ENCODE measurements at regions not wholly inside any gene's neighbourhood (a gene's known extent, or its start where the extent isn't known, plus 50 kb on each side); places are given as distances from the start of the nearest gene placed in this dataset.

DNA sequence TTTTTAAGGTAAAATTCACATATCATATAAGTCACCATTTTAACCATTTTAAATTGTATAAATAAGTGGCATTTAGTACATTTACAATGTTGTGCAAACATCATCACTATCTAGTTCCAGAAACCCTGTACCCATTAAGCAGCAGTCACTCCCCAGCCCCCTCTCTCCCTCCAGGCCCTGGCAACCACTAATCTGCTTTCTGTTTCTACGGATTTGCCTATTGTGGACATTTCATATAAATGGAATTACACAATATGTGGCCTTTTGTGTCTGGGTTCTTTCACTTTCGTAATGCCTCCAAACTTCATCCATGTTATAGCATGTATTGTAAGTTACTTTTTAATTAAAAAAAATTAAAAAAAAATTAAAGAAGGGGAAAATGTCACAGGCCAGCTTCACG is 58.0 kb upstream of the RAB3GAP2 start:
- no peak overlapping the region for H3K4me3 ChIP-seq (ENCODE audit: control insufficient read depth in 2 of 3, extremely low read depth in 1 of 3, insufficient read depth in 2 of 3, low read depth in 1 of 3, low read length in 3 of 3)
- H3K9me1 ChIP-seq (ENCODE audit: control insufficient read depth, extremely low read depth, insufficient read depth, low read length): no peaks in the 10 kb centered on the region
- no peak overlapping the region for H3K4me2 ChIP-seq (ENCODE audit: control insufficient read depth, extremely low read depth, insufficient read depth, low read depth, low read length)
- no peak overlapping the region for H3K27ac ChIP-seq (ENCODE audit: control insufficient read depth, insufficient read depth, low read length)
- no peak for FAIRE-seq
- no peaks in the 10 kb centered on the region for H3K27me3 ChIP-seq (ENCODE audit: control insufficient read depth, extremely low read depth, insufficient read depth, low read length)
- no peaks in the 10 kb centered on the region for H4K20me1 ChIP-seq (ENCODE audit: control insufficient read depth, extremely low read depth, insufficient read depth, low read length)
- H3K36me3 ChIP-seq (ENCODE audit: control insufficient read depth in 2 of 2, extremely low read depth in 1 of 2, insufficient read depth in 2 of 2, low read length in 2 of 2): no peaks in the 10 kb centered on the region
- TF ChIP-seq EZH2 (IDR thresholded peaks at IDR 0.05; ENCODE audit: low read length): no peak
- TF ChIP-seq, protein P1, sequence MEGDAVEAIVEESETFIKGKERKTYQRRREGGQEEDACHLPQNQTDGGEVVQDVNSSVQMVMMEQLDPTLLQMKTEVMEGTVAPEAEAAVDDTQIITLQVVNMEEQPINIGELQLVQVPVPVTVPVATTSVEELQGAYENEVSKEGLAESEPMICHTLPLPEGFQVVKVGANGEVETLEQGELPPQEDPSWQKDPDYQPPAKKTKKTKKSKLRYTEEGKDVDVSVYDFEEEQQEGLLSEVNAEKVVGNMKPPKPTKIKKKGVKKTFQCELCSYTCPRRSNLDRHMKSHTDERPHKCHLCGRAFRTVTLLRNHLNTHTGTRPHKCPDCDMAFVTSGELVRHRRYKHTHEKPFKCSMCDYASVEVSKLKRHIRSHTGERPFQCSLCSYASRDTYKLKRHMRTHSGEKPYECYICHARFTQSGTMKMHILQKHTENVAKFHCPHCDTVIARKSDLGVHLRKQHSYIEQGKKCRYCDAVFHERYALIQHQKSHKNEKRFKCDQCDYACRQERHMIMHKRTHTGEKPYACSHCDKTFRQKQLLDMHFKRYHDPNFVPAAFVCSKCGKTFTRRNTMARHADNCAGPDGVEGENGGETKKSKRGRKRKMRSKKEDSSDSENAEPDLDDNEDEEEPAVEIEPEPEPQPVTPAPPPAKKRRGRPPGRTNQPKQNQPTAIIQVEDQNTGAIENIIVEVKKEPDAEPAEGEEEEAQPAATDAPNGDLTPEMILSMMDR (optimal IDR thresholded peaks at IDR 0.05 in 1 of 3, IDR thresholded peaks at IDR 0.05 in 1 of 3, conservative IDR thresholded peaks at IDR 0.05 in 1 of 3; ENCODE audit: extremely low read depth in 1 of 3, insufficient read depth in 2 of 3, low read length in 3 of 3): no peak
- H3K79me2 ChIP-seq (ENCODE audit: control insufficient read depth, insufficient read depth, low read length): no peaks in the 10 kb centered on the region
- DNase-seq (ENCODE audit: low read depth, low spot score): no peak
- no peak overlapping the region for H2AFZ ChIP-seq (ENCODE audit: control insufficient read depth, low read length)
- H3K9ac ChIP-seq (ENCODE audit: control insufficient read depth, extremely low read depth, insufficient read depth, low read length): no peak overlapping the region
- dilution Hi-C loops (cut with MboI; ENCODE audit: extremely low pct_ligation_motif_present, low sequenced_read_pairs): no loop called here
- no peaks in the 10 kb centered on the region for H3K9me3 ChIP-seq (ENCODE audit: control insufficient read depth, low read depth, low read length)
- peaks cover 3% of the 10 kb centered on the region for H3K4me1 ChIP-seq (ENCODE audit: control insufficient read depth, extremely low read depth, insufficient read depth, low read length)

DNA sequence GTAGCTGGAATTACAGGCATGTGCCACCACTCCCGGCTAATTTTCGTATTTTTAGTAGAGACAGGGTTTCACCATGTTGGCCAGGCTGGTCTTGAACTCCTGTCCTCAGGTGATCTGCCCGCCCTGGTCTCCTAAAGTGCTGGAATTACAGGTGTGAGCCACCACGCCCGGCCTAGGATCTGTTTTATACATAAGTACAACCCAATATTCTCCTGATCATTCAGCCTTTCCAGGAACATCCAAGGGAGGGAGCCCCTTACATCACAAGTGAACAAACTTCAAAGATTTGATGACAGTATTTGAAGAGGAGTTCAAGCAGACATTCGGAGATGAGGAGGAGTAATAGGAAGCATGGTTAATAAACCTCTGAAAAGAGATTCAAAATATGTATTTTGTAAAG is 54.9 kb upstream of the RAB3GAP2 start:
- no peaks in the 10 kb centered on the region for H3K79me2 ChIP-seq (ENCODE audit: control insufficient read depth, insufficient read depth, low read length)
- H3K4me1 ChIP-seq (ENCODE audit: control insufficient read depth, extremely low read depth, insufficient read depth, low read length): peaks cover 3% of the 10 kb centered on the region
- DNase-seq (ENCODE audit: low read depth, low spot score): no peak
- no peaks in the 10 kb centered on the region for H3K9me1 ChIP-seq (ENCODE audit: control insufficient read depth, extremely low read depth, insufficient read depth, low read length)
- no peaks in the 10 kb centered on the region for H3K9me3 ChIP-seq (ENCODE audit: control insufficient read depth, low read depth, low read length)
- no peak overlapping the region for H2AFZ ChIP-seq (ENCODE audit: control insufficient read depth, low read length)
- no peaks in the 10 kb centered on the region for H3K36me3 ChIP-seq (ENCODE audit: control insufficient read depth in 2 of 2, extremely low read depth in 1 of 2, insufficient read depth in 2 of 2, low read length in 2 of 2)
- H4K20me1 ChIP-seq (ENCODE audit: control insufficient read depth, extremely low read depth, insufficient read depth, low read length): no peaks in the 10 kb centered on the region
- dilution Hi-C loops (cut with MboI; ENCODE audit: extremely low pct_ligation_motif_present, low sequenced_read_pairs): no loop called here
- no peak for TF ChIP-seq EZH2 (IDR thresholded peaks at IDR 0.05; ENCODE audit: low read length)
- TF ChIP-seq, protein P1 (optimal IDR thresholded peaks at IDR 0.05 in 1 of 3, IDR thresholded peaks at IDR 0.05 in 1 of 3, conservative IDR thresholded peaks at IDR 0.05 in 1 of 3; ENCODE audit: extremely low read depth in 1 of 3, insufficient read depth in 2 of 3, low read length in 3 of 3): no peak
- H3K9ac ChIP-seq (ENCODE audit: control insufficient read depth, extremely low read depth, insufficient read depth, low read length): no peak overlapping the region
- H3K4me2 ChIP-seq (ENCODE audit: control insufficient read depth, extremely low read depth, insufficient read depth, low read depth, low read length): no peak overlapping the region
- no peak for FAIRE-seq
- H3K4me3 ChIP-seq (ENCODE audit: control insufficient read depth in 2 of 3, extremely low read depth in 1 of 3, insufficient read depth in 2 of 3, low read depth in 1 of 3, low read length in 3 of 3): no peak overlapping the region
- no peaks in the 10 kb centered on the region for H3K27me3 ChIP-seq (ENCODE audit: control insufficient read depth, extremely low read depth, insufficient read depth, low read length)
- no peak overlapping the region for H3K27ac ChIP-seq (ENCODE audit: control insufficient read depth, insufficient read depth, low read length)
